HepG2 (cell line): ENCODE measurements at regions not wholly inside any gene's neighbourhood (a gene's known extent, or its start where the extent isn't known, plus 50 kb on each side); places are given as distances from the start of the nearest gene placed in this dataset.
A peak's percentile ranks its signal among the peaks of the same experiment; 100 is the strongest.

Experiments
- ATAC-seq: fragments of 200-7000 bp; cut with Tn5 transposase; 3 replicates; pipeline ENCODE4 v1.9.1; 2020; ENCODE audit warnings: mild to moderate bottlenecking, moderate library complexity
- BruUV-seq: library from RNA; stranded (reverse); fragments of 400-500 nt; replicated peaks from 2 replicates; lab custom pipeline; 2021; lab: Mats Ljungman, UMichigan
- CTCF ChIA-PET: fragments of 300-600 bp; formaldehyde crosslinking; extraction: SDS; loops from one replicate; lab custom pipeline; 2021; ENCODE audit warnings: low total read pairs, inconsistent platforms, low intra/inter-chr PET ratio; lab: Yijun Ruan, JAX
- POLR2A ChIA-PET: fragments of 350-600 bp; sonication (Branson Sonifier 250); formaldehyde crosslinking; loops from one replicate; lab custom pipeline; 2020; ENCODE audit warnings: antibody characterized with exemption, inconsistent platforms; lab: Yijun Ruan, JAX
- DNase-seq: peaks from one replicate; pipeline ENCODE4 v3.0.0-alpha.2; 2015; ENCODE audit warnings: low spot score
- FAIRE-seq: peaks from 3 replicates; lab custom pipeline; 2011; peaks lifted over from hg19 to GRCh38; lab: Jason Lieb, UNC
- H2AFZ ChIP-seq: one replicate; pipeline ENCODE4 v1.6.1; 2011; ENCODE audit warnings: low read length, inconsistent platforms
- H3K27ac ChIP-seq: fragments of 300-600 bp; 3 replicates; pipeline ENCODE4 v1.8.0; 2011; ENCODE audit warnings: mixed run types, mild to moderate bottlenecking, mixed read lengths, low read length, inconsistent platforms; ENCODE audit not compliant: insufficient read depth; ENCODE audit errors: extremely low read length
- H3K27me3 ChIP-seq, 2 experiments: fragments of 200-600 bp in 1 of 2; 2 replicates in 1 of 2; 3 replicates in 1 of 2; pipeline versions ENCODE4 v1.6.0 to v1.8.0; 2011; ENCODE audit warnings: low read length in 2 of 2, mild to moderate bottlenecking in 2 of 2, moderate library complexity in 2 of 2, inconsistent platforms in 1 of 2; ENCODE audit not compliant: insufficient read depth in 2 of 2, control insufficient read depth in 1 of 2
- H3K36me3 ChIP-seq, 2 experiments: fragments of 200-600 bp in 1 of 2; replicated peaks in 1 of 2; 2 replicates in 1 of 2; 3 replicates in 1 of 2; pipeline versions ENCODE4 v1.5.1 to v1.8.0; 2011; ENCODE audit warnings: low read length in 2 of 2, inconsistent platforms in 1 of 2; ENCODE audit not compliant: insufficient read depth in 2 of 2, control insufficient read depth in 1 of 2
- H3K4me1 ChIP-seq: 2 replicates; pipeline ENCODE4 v1.5.1; 2012; ENCODE audit warnings: low read length, inconsistent platforms; ENCODE audit not compliant: insufficient read depth
- H3K4me2 ChIP-seq: 2 replicates; pipeline ENCODE4 v1.6.0; 2011; ENCODE audit warnings: low read depth, low read length, inconsistent platforms
- H3K4me3 ChIP-seq, 3 experiments: fragments of 200-600 bp in 1 of 3; sonication (generic), shearing (Covaris generic) in 1 of 3; replicated peaks in 1 of 3; 2 replicates each; pipeline ENCODE4 v1.5.1; 2011 to 2016; ENCODE audit warnings: low read length in 3 of 3, inconsistent platforms in 2 of 3, low read depth in 2 of 3, mild to moderate bottlenecking in 2 of 3, control low read depth in 1 of 3, mixed read lengths in 1 of 3; ENCODE audit not compliant: insufficient read depth in 1 of 3
- H3K79me2 ChIP-seq: one replicate; pipeline ENCODE4 v1.6.1; 2011; ENCODE audit warnings: low read length, inconsistent platforms; ENCODE audit not compliant: insufficient read depth
- H3K9ac ChIP-seq: 2 replicates; pipeline ENCODE4 v1.6.0; 2011; ENCODE audit warnings: mild to moderate bottlenecking, low read depth, low read length, inconsistent platforms; ENCODE audit not compliant: insufficient read depth
- H3K9me3 ChIP-seq: 2 replicates; pipeline ENCODE4 v1.5.1; 2012; ENCODE audit warnings: mild to moderate bottlenecking, low read length
- H4K20me1 ChIP-seq: 2 replicates; pipeline ENCODE4 v1.6.0; 2011; ENCODE audit warnings: inconsistent platforms, mild to moderate bottlenecking, low read length, moderate library complexity; ENCODE audit not compliant: insufficient read depth
- GABPA ChIP-seq, 2 experiments: IDR thresholded peaks; 2 replicates each; pipeline ENCODE4 v1.6.1; 2011 to 2016; ENCODE audit warnings: low read depth in 2 of 2, low read length in 1 of 2, missing biosample characterization in 1 of 2, missing genetic modification characterization in 1 of 2
- HDAC6 ChIP-seq: fragments of 200-600 bp; sonication (generic); IDR thresholded peaks from 2 replicates; pipeline ENCODE4 v1.7.0; 2017; ENCODE audit warnings: mild to moderate bottlenecking, antibody characterized with exemption, low read length, low read depth
- HINFP ChIP-seq: sonication (generic); formaldehyde crosslinking; IDR thresholded peaks from 2 replicates; pipeline ENCODE4 v1.4.0; 2020; ENCODE audit warnings: low read depth, mild to moderate bottlenecking, missing genetic modification reagents
- KLF6 ChIP-seq: IDR thresholded peaks from 2 replicates; pipeline ENCODE4 v1.8.0; 2016; ENCODE audit warnings: missing biosample characterization, missing genetic modification reagents
- MAF1 ChIP-seq: sonication (generic); formaldehyde crosslinking; IDR thresholded peaks from 2 replicates; pipeline ENCODE4 v1.5.0; 2020; ENCODE audit warnings: missing genetic modification reagents, borderline replicate concordance
- MEF2D ChIP-seq: sonication (generic); formaldehyde crosslinking; IDR thresholded peaks from 2 replicates; pipeline ENCODE4 v1.5.1; 2020; ENCODE audit warnings: mild to moderate bottlenecking, missing genetic modification reagents
- NAIF1 ChIP-seq: sonication (generic); formaldehyde crosslinking; IDR thresholded peaks from 2 replicates; pipeline ENCODE4 v1.5.0; 2020; ENCODE audit warnings: mild to moderate bottlenecking, missing genetic modification reagents, borderline replicate concordance
- NCOR1 ChIP-seq: fragments of 200-600 bp; sonication (generic); IDR thresholded peaks from 2 replicates; pipeline ENCODE4 v1.7.0; 2017; ENCODE audit warnings: antibody characterized with exemption, low read length, borderline replicate concordance
- NR2F6 ChIP-seq, 2 experiments: IDR thresholded peaks; 2 replicates each; pipeline ENCODE4 v1.6.1; 2016; ENCODE audit warnings: antibody characterized with exemption in 1 of 2, mild to moderate bottlenecking in 1 of 2
- PCBP1 ChIP-seq: fragments of 200-400 bp; formaldehyde crosslinking; IDR thresholded peaks from 2 replicates; pipeline ENCODE4 v1.6.1; 2017; ENCODE audit warnings: mild to moderate bottlenecking, low read depth, low read length, borderline replicate concordance
- SMARCC2 ChIP-seq: fragments of 450-650 bp; IDR thresholded peaks from 2 replicates; pipeline ENCODE4 v1.6.1; 2017; ENCODE audit warnings: antibody characterized with exemption, mild to moderate bottlenecking
- TP53 ChIP-seq: sonication (generic); formaldehyde crosslinking; conservative IDR thresholded peaks from 2 replicates; pipeline ENCODE4 v1.4.0; 2020; ENCODE audit warnings: missing genetic modification reagents
- XRCC5 ChIP-seq: fragments of 200-400 bp; formaldehyde crosslinking; optimal IDR thresholded peaks from 2 replicates; pipeline ENCODE3; 2017; ENCODE audit warnings: mild to moderate bottlenecking, low read length
- ZMYM4 ChIP-seq: sonication (generic); formaldehyde crosslinking; IDR thresholded peaks from 2 replicates; pipeline ENCODE4 v1.8.1; 2023; ENCODE audit warnings: mild to moderate bottlenecking, missing genetic modification reagents
- ZNF224 ChIP-seq: sonication (generic); formaldehyde crosslinking; IDR thresholded peaks from 2 replicates; pipeline ENCODE4 v1.5.0; 2020; ENCODE audit warnings: mild to moderate bottlenecking, missing genetic modification reagents
- ZNF552 ChIP-seq: sonication (generic); formaldehyde crosslinking; IDR thresholded peaks from 2 replicates; pipeline ENCODE4 v1.9.0; 2022; ENCODE audit warnings: missing genetic modification reagents, mild to moderate bottlenecking, borderline replicate concordance
- WGBS: methylation state at CpG from one replicate; pipeline ENCODE4 v1.1.6; 2017; ENCODE audit warnings: low lambda C conversion rate; 5-methylcytosine and 5-hydroxymethylcytosine counted together
- in situ Hi-C: cut with HindIII; loops from 2 replicates; pipeline ENCODE4 v1.10.0; 2017; ENCODE audit warnings: low pct_unique_long_range_greater_than_20kb; ENCODE audit not compliant: extremely low pct_ligation_motif_present
- intact Hi-C: fragments of 100-400 bp; cut with micrococcal nuclease; formaldehyde crosslinking; loops from one replicate; pipeline ENCODE4 v1.10.0; 2022; ENCODE audit not compliant: unreplicated experiment

GRCh38 chr5:88142636-88142885 is 126.1 kb downstream of the TMEM161B start:
- intact Hi-C loops = loop anchor here (10.0 kb wide), 1 partner anchor 122 kb away; the partner anchor contains the start of gene TMEM161B
- no TSS peak for BruUV-seq
- Histone ChIP-seq H3K9me3 (no peaks in the 10 kb centered on the region), H3K79me2 (no peaks in the 10 kb centered on the region), H3K36me3 (no peaks in the 10 kb centered on the region), H3K4me1 (peaks cover 47% of the 10 kb centered on the region), H3K9ac (no peak overlapping the region), H3K27me3 (peaks cover 3 to 50% of the 10 kb centered on the region in 2 experiments; a peak in 4 of 5 replicates), H2AFZ (no peak overlapping the region), H4K20me1 (no peaks in the 10 kb centered on the region), H3K4me3 (peak overlapping the region in 2 of 3 experiments; percentile 35 to 60; a peak in 3 of 6 replicates), H3K27ac (no peak overlapping the region), H3K4me2 (peak overlapping the region; percentile 87)
- CTCF ChIA-PET = no interaction called here
- whole genome bisulfite sequencing = 42% methylated on average over 2 of the region's 2 CpGs
- ATAC-seq = no peak
- TF ChIP-seq ZMYM4 (CRISPR knock-in tag) = no peak
- TF ChIP-seq HDAC6 = no peak
- TF ChIP-seq KLF6 = no peak
- POLR2A ChIA-PET = no interaction called here
- in situ Hi-C loops = loop anchor here (5.0 kb wide), 2 partner anchors 125 to 535 kb away; partner anchors contain the start of gene TMEM161B
- no peak for DNase-seq
- no peak for FAIRE-seq

- no peaks in the 10 kb centered on the region for H3K79me2 ChIP-seq
- 1% methylated on average over 38 of the region's 49 CpGs for WGBS
- H3K4me1 ChIP-seq = peaks cover 47% of the 10 kb centered on the region
- no peak overlapping the region for H3K27ac ChIP-seq
- H3K9ac ChIP-seq = peak overlapping the region; percentile 29; the same call in 1 of the 2 replicates
- peak; percentile 93 for DNase-seq
- no peaks in the 10 kb centered on the region for H4K20me1 ChIP-seq
- H3K9me3 ChIP-seq = no peaks in the 10 kb centered on the region
- BruUV-seq = TSS peak; percentile 63
- intact Hi-C loops = loop anchor here (1.0 to 10.0 kb wide), 3 partner anchors 124 to 539 kb away; partner anchors contain the start of gene TMEM161B
- H3K36me3 ChIP-seq = no peaks in the 10 kb centered on the region
- POLR2A ChIA-PET = interaction anchor here (1.1 to 1.5 kb wide), 3 partner anchors 10 to 32 kb away, joined by 4 to 8 read pairs (median 6); no protein-coding TSS in a partner anchor
- in situ Hi-C loops = loop anchor here (5.0 kb wide), 2 partner anchors 126 to 536 kb away; partner anchors contain the start of gene TMEM161B
- peak; percentile 75 for FAIRE-seq
- peak; percentile 96 for ATAC-seq
- peaks cover 3 to 48% of the 10 kb centered on the region in 2 experiments; a peak in 4 of 5 replicates for H3K27me3 ChIP-seq
- CTCF ChIA-PET = interaction anchor here (1.2 kb wide), 1 partner anchor 540 kb away, joined by 3 read pairs; no protein-coding TSS in a partner anchor
- H2AFZ ChIP-seq = peak overlapping the region; percentile 81
- peak overlapping the region; percentile 90 for H3K4me2 ChIP-seq
- H3K4me3 ChIP-seq = peak overlapping the region; percentile 49 to 68 (median 60)
- no peak for TF ChIP-seq NAIF1 (CRISPR knock-in tag)
- TF ChIP-seq ZNF552 (CRISPR knock-in tag) = no peak
- no peak for TF ChIP-seq ZNF224 (CRISPR knock-in tag)
- 0 out of 2 replicates have a peak, but pooled peaks have one; percentile 41 for TF ChIP-seq MEF2D (CRISPR knock-in tag)
- no peak for TF ChIP-seq SMARCC2
- TF ChIP-seq NR2F6 (IDR thresholded peaks at IDR 0.05) = no peak
- TF ChIP-seq NR2F6 (CRISPR knock-in tag; IDR thresholded peaks at IDR 0.05) = no peak
- TF ChIP-seq HINFP (CRISPR knock-in tag) = no peak
- no peak for TF ChIP-seq NCOR1
- TF ChIP-seq GABPA (IDR thresholded peaks at IDR 0.05; ENCODE audit: low read depth, low read length) = no peak
- TF ChIP-seq GABPA (CRISPR knock-in tag; IDR thresholded peaks at IDR 0.05; ENCODE audit: low read depth) = peak; percentile 45; the same call in 1 of the 2 replicates
- 0 out of 2 replicates have a peak, but pooled peaks have one; percentile 80 for TF ChIP-seq PCBP1
- no peak for TF ChIP-seq TP53
- no peak for TF ChIP-seq MAF1
- TF ChIP-seq XRCC5 = no peak
These were observed 127.5 kb downstream of the TMEM161B start for GRCh38 chr5:88140856-88141752.
